Nephron (organoid): ENCODE measurements at regions not wholly inside any gene's neighbourhood (a gene's known extent, or its start where the extent isn't known, plus 50 kb on each side); places are given as distances from the start of the nearest gene placed in this dataset.

Experiments
- H3K27ac Mint-ChIP-seq, 3 experiments: 2 replicates each; pipeline ENCODE4 v1.8.0; 2020; ENCODE audit warnings: mixed read lengths in 3 of 3, mild to moderate bottlenecking in 2 of 3, moderate library complexity in 1 of 3
- H3K27me3 Mint-ChIP-seq: 2 replicates; pipeline ENCODE4 v1.8.0; 2021; ENCODE audit warnings: low read depth, mild to moderate bottlenecking, moderate library complexity, mixed read lengths
- H3K36me3 Mint-ChIP-seq: 2 replicates; pipeline ENCODE4 v1.8.0; 2020; ENCODE audit warnings: low read depth, mixed read lengths
- H3K4me1 Mint-ChIP-seq: 2 replicates; pipeline ENCODE4 v1.8.0; 2020; ENCODE audit warnings: mixed read lengths
- H3K4me3 Mint-ChIP-seq, 3 experiments: 2 replicates each; pipeline ENCODE4 v1.8.0; 2020; ENCODE audit warnings: mild to moderate bottlenecking in 3 of 3, mixed read lengths in 3 of 3, moderate library complexity in 2 of 3
- H3K9me3 Mint-ChIP-seq: 2 replicates; pipeline ENCODE4 v1.8.0; 2020; ENCODE audit warnings: mixed read lengths
- CTCF ChIP-seq, 3 experiments: fragments of 200-600 bp; sonication (generic); IDR thresholded peaks; one replicate each; pipeline ENCODE4 v1.5.0; 2021; ENCODE audit warnings: antibody characterized with exemption in 3 of 3; ENCODE audit not compliant: unreplicated experiment in 3 of 3

GRCh38 chr12:113580437-113580836, 108.8 kb upstream of the LHX5 start:
- Mint-ChIP-seq H3K27ac (no peak overlapping the region), H3K9me3 (peaks cover 4% of the 10 kb centered on the region), H3K4me1 (no peaks in the 10 kb centered on the region), H3K36me3 (no peaks in the 10 kb centered on the region), H3K4me3 (no peak overlapping the region), H3K27me3 (peaks cover 80% of the 10 kb centered on the region)
- no peak for TF ChIP-seq CTCF (IDR thresholded peaks at IDR 0.05; ENCODE audit: unreplicated experiment in 3 of 3)

- Mint-ChIP-seq H3K4me3 (no peak overlapping the region), H3K9me3 (peaks cover 4% of the 10 kb centered on the region), H3K27ac (no peak overlapping the region), H3K27me3 (peaks cover 79% of the 10 kb centered on the region), H3K36me3 (no peaks in the 10 kb centered on the region), H3K4me1 (no peaks in the 10 kb centered on the region)
- no peak for TF ChIP-seq CTCF (IDR thresholded peaks at IDR 0.05; ENCODE audit: unreplicated experiment in 3 of 3)
These were observed 105.9 kb upstream of the LHX5 start for GRCh38 chr12:113577464-113578129.

GRCh38 chr12:113575386-113575785, 103.7 kb upstream of the LHX5 start:
- H3K36me3 Mint-ChIP-seq = no peaks in the 10 kb centered on the region
- no peak overlapping the region for H3K4me3 Mint-ChIP-seq
- H3K27me3 Mint-ChIP-seq = peaks cover 75% of the 10 kb centered on the region
- no peak overlapping the region for H3K27ac Mint-ChIP-seq
- TF ChIP-seq CTCF (IDR thresholded peaks at IDR 0.05; ENCODE audit: unreplicated experiment in 3 of 3) = no peak
- no peaks in the 10 kb centered on the region for H3K4me1 Mint-ChIP-seq
- no peaks in the 10 kb centered on the region for H3K9me3 Mint-ChIP-seq

GRCh38 chr12:113573148-113573547, 101.5 kb upstream of the LHX5 start:
- Mint-ChIP-seq H3K9me3 (no peaks in the 10 kb centered on the region), H3K4me1 (no peaks in the 10 kb centered on the region), H3K27ac (no peak overlapping the region), H3K27me3 (peaks cover 69% of the 10 kb centered on the region), H3K4me3 (no peak overlapping the region), H3K36me3 (no peaks in the 10 kb centered on the region)
- TF ChIP-seq CTCF (IDR thresholded peaks at IDR 0.05; ENCODE audit: unreplicated experiment in 3 of 3) = no peak

- H3K27ac Mint-ChIP-seq = no peak overlapping the region
- TF ChIP-seq CTCF (IDR thresholded peaks at IDR 0.05; ENCODE audit: unreplicated experiment in 3 of 3) = no peak
- H3K4me1 Mint-ChIP-seq = no peaks in the 10 kb centered on the region
- H3K4me3 Mint-ChIP-seq = no peak overlapping the region
- H3K9me3 Mint-ChIP-seq = no peaks in the 10 kb centered on the region
- peaks cover 68% of the 10 kb centered on the region for H3K27me3 Mint-ChIP-seq
- H3K36me3 Mint-ChIP-seq = no peaks in the 10 kb centered on the region
These were observed 100.0 kb upstream of the LHX5 start for GRCh38 chr12:113571713-113572112.

- Mint-ChIP-seq H3K36me3 (no peaks in the 10 kb centered on the region), H3K27ac (no peak overlapping the region), H3K9me3 (no peaks in the 10 kb centered on the region), H3K27me3 (peaks cover 67% of the 10 kb centered on the region), H3K4me3 (no peak overlapping the region), H3K4me1 (no peaks in the 10 kb centered on the region)
- no peak for TF ChIP-seq CTCF (IDR thresholded peaks at IDR 0.05; ENCODE audit: unreplicated experiment in 3 of 3)
These were observed 98.1 kb upstream of the LHX5 start for GRCh38 chr12:113569806-113570205.
